ENCODE measurements at regions not wholly inside any gene's neighbourhood (a gene's known extent, or its start where the extent isn't known, plus 50 kb on each side); places are given as distances from the start of the nearest gene placed in this dataset.

GRCh38 chr12:24418157-24418556 lies 468.7 kb upstream of the SOX5 start:
- no peaks in the 10 kb centered on the region for H3K36me3 ChIP-seq (ENCODE audit: control insufficient read depth, insufficient read depth, low read length)
- no peak for TF ChIP-seq CTCF (IDR thresholded peaks at IDR 0.05; ENCODE audit: insufficient read depth, low read length, severe bottlenecking)
- DNase-seq (ENCODE audit: low read depth) (no peak), FAIRE-seq (no peak)
- no peak overlapping the region for H3K4me3 ChIP-seq (ENCODE audit: low read depth, low read length)
- H3K27me3 ChIP-seq (ENCODE audit: control insufficient read depth, insufficient read depth, low read length): no peaks in the 10 kb centered on the region

DNA sequence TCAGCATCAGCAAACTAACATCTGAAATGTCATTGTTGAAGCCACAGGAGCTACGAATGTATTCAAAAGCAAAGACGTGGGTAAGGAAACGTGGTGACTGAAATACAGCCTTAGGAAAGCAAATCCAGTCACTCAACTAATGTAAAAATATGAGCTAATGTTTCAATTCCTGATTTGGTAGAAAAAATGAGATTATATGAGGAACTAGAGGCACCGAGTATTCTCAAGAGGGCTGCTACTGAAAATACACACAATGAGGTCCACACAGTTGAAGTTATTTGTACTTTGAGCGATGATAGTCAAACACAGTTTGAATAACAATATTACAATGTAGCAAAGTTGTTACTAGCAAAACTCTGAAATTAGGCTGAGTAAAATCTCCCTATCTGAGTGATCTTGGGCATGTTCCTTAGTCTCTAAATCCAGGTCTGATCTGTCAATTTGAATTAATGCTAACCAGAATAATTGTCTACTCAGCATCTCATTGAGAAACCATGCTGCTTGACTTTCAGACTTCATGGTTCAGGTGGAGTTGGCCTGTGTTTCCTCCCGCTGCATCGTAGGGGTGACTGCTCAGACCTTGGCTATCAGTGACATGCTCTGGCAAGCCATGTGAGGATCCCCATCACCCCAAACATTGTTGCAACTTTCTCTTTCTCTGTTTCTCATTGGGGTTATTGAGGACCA lies 467.1 kb upstream of the SOX5 start:
- TF ChIP-seq CTCF (IDR thresholded peaks at IDR 0.05; ENCODE audit: insufficient read depth, low read length, severe bottlenecking): no peak
- Histone ChIP-seq H3K4me3 (ENCODE audit: low read depth, low read length) (no peak overlapping the region), H3K36me3 (ENCODE audit: control insufficient read depth, insufficient read depth, low read length) (no peaks in the 10 kb centered on the region), H3K27me3 (ENCODE audit: control insufficient read depth, insufficient read depth, low read length) (no peaks in the 10 kb centered on the region)
- FAIRE-seq (no peak), DNase-seq (ENCODE audit: low read depth) (no peak)

DNA sequence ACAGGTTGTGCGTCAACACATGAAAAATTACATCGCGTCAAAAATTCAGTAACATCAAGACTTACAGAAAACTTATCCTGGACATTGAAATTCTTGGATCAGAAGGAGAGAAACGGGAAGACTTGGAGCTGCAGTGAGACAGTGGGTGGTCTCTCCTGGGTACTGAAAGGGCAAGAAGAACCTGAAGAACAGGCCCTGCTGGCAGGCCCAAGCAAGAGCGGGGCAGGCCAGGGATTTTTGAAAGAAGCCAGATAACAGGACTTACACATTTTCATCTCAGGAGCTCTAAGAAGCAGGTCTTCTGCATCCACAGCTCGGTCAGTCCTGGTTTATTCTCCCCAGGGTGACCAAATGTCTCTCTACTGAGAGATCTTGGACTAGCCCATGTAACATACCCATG lies 466.5 kb upstream of the SOX5 start:
- H3K27me3 ChIP-seq (ENCODE audit: control insufficient read depth, insufficient read depth, low read length): no peaks in the 10 kb centered on the region
- DNase-seq (ENCODE audit: low read depth) (no peak), FAIRE-seq (no peak)
- no peak for TF ChIP-seq CTCF (IDR thresholded peaks at IDR 0.05; ENCODE audit: insufficient read depth, low read length, severe bottlenecking)
- no peak overlapping the region for H3K4me3 ChIP-seq (ENCODE audit: low read depth, low read length)
- no peaks in the 10 kb centered on the region for H3K36me3 ChIP-seq (ENCODE audit: control insufficient read depth, insufficient read depth, low read length)

- no peaks in the 10 kb centered on the region for H3K36me3 ChIP-seq (ENCODE audit: control insufficient read depth, insufficient read depth, low read length)
- no peak for FAIRE-seq
These were observed 465.0 kb upstream of the SOX5 start for GRCh38 chr12:24414480-24414879.

DNA sequence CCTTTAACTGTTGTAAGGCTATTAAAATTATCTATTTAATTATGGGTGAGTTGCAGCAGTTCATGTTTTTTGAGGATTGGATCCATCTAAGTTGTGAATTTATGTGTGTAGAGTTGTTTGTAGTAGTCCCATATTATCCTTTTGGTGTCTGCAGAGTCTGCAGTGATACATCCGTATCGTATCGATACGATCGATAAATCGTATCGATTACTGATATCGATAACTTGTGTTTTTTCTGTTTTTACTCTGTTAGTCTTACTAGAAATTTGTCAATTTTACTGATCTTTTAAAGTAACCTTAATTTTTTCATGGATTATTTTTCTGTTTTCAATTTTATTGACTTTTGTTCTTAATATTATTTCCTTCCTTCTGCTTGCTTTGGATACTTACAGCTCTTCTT lies 462.5 kb upstream of the SOX5 start:
- DNase-seq (ENCODE audit: low read depth) (no peak), FAIRE-seq (no peak)
- TF ChIP-seq CTCF (IDR thresholded peaks at IDR 0.05; ENCODE audit: insufficient read depth, low read length, severe bottlenecking): no peak
- Histone ChIP-seq H3K27me3 (ENCODE audit: control insufficient read depth, insufficient read depth, low read length) (no peaks in the 10 kb centered on the region), H3K4me3 (ENCODE audit: low read depth, low read length) (no peak overlapping the region), H3K36me3 (ENCODE audit: control insufficient read depth, insufficient read depth, low read length) (no peaks in the 10 kb centered on the region)

More at GRCh38 chr12:24414480-24414879, 465.0 kb upstream of the SOX5 start:
- DNase-seq (ENCODE audit: low read depth): no peak
- H3K27me3 ChIP-seq (ENCODE audit: control insufficient read depth, insufficient read depth, low read length): no peaks in the 10 kb centered on the region
- H3K4me3 ChIP-seq (ENCODE audit: low read depth, low read length): no peak overlapping the region
- TF ChIP-seq CTCF (IDR thresholded peaks at IDR 0.05; ENCODE audit: insufficient read depth, low read length, severe bottlenecking): no peak

DNA sequence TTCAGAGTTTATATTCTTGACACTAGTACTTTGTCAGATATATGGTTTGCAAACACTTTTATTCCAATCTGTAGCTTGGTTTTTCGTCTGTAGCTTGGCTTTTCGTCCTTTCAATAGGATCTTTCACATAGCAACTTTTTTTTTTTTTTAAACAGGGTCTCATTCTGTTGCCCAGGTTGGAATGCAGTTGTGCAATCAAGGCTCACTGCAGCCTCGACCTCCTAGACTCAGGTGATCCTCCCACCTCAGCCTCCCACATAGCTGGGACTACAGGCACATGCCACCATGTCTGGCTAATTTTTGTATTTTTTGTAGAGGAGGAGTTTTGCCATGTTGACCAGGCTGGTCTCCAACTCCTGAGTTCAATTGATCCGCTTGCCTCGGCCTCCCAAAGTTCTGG lies 460.4 kb upstream of the SOX5 start:
- Histone ChIP-seq H3K27me3 (ENCODE audit: control insufficient read depth, insufficient read depth, low read length) (no peaks in the 10 kb centered on the region), H3K36me3 (ENCODE audit: control insufficient read depth, insufficient read depth, low read length) (no peaks in the 10 kb centered on the region), H3K4me3 (ENCODE audit: low read depth, low read length) (no peak overlapping the region)
- no peak for DNase-seq (ENCODE audit: low read depth)
- TF ChIP-seq CTCF (IDR thresholded peaks at IDR 0.05; ENCODE audit: insufficient read depth, low read length, severe bottlenecking): no peak
- no peak for FAIRE-seq

All from bronchial epithelial cell (primary cell).